H4 (cell line): ENCODE measurements at regions not wholly inside any gene's neighbourhood (a gene's known extent, or its start where the extent isn't known, plus 50 kb on each side); places are given as distances from the start of the nearest gene placed in this dataset.
A peak's percentile ranks its signal among the peaks of the same experiment; 100 is the strongest.

Source experiments
- DNase-seq: peaks from one replicate; pipeline ENCODE4 v3.0.0-alpha.2; 2015; ENCODE audit warnings: low spot score

DNA sequence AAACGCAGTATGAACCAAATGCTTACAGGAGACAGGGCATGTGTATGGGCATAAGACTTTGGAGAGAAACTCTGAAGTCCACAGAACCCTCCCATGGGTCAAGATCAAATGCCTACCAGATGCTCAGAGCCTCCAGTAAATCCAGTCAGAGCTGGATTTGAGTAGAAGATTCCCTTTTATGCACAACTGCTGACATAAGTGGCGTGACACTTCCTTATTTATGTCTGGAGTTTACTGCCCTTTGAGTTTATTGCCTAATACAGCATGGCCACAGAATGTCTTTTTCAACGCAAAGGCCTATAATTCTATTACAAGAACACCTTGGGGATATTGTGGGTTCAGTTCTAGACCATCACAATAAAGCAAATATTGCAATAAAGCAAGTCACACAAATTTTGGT, 220.0 kb upstream of the FOXQ1 start:
- peak; percentile 40 for DNase-seq

DNA sequence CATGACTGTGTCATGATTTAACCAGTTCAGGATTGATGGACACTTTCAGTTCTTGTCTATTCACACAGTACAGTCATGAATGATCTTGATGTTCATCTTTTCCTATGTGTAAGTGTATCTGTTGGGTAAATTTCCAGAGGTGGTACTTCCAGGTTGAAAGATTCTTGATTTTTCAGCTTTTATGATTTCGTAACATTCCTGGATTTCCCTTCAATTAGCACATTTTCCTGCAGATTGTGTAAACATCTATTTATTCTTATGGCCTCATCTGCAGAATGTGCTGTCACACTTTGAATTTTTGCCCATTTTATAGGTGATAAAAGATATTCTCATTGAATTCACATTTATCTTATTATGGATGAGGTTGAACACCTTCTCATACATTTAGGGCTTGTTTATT, 222.0 kb upstream of the FOXQ1 start:
- no peak for DNase-seq

- DNase-seq, result no peak
Measured at GRCh38 chr6:1088492-1089001, 223.4 kb upstream of the FOXQ1 start.

GRCh38 chr6:1087154-1087843, 224.6 kb upstream of the FOXQ1 start:
- no peak for DNase-seq

GRCh38 chr6:1086446-1087153, 225.3 kb upstream of the FOXQ1 start:
- DNase-seq, result no peak

DNA sequence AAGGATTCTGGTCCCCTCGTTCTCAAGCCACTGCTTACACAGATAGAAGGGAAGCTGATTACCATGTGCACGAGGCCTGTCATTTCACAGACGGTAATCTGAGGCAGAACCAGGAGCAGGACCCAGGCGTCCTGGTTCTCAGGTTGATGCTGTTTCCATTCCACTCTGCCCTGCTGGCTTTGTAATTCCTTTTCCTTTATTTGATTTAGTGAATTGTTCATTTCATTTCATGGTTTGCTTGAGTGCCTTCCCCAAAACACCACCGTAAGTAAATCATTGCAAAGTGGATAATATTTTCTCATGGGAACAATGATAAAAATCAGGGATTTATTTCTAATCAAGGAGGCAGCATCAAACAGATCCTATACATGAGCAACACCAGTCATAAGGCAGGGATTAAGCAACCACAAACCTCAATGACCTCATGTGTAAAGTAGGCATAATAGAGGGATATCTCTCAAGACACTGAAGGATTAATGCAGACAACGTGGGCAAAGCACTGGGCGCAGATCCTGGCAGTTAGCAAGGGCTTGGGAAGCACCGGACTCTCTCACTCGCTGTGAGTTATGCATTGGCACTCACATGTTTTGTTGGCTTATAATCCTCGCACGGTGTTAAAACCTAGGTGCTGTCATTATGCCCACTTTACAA, 229.5 kb upstream of the FOXQ1 start:
- peak; percentile 91 for DNase-seq

- DNase-seq, result peak; percentile 53
Measured at GRCh38 chr6:1081551-1082284, 230.2 kb upstream of the FOXQ1 start.

DNA sequence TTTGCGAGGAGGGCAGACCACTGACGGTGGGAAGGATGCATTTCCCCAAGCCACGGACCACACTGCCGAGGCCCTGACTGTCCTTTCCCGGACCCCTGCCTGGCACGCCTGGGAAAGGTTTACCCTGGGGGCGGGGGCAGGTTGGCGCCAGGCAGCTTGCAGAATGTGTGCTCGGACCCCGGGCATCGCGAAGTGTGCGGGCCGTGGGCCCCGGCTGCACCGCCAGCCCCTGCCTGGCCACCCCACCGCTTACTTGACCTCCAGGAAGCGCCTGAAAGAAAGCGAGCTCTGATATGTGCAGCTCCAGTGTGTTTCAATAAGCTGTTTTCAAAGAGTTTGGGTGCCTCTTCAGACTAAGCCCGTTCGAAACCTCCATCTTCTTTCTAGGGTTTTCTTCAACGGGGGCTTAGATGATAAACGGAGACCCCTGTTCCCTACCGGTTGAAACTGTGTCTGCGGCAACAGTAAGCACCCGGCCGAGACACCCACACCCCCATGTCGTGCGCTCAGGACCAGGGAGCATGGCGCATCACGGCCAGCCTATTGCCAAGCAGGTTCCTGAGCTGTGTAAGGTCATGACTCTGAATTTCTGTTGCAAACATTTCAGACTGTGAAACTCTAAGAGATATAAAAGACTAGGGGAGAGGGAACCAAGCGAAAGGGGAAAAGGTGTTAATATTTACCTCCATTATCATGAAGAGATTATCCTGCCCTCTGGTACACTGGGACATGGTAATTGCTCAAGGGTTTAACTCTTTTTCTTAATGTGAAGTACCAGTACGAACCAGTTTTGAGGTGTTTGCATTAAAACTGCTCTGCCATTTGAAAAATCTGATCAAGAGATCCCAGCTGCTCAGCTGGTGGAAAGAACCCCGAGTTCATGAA, 231.2 kb upstream of the FOXQ1 start:
- no peak for DNase-seq

GRCh38 chr6:1079525-1079924, 232.4 kb upstream of the FOXQ1 start:
- no peak for DNase-seq

DNA sequence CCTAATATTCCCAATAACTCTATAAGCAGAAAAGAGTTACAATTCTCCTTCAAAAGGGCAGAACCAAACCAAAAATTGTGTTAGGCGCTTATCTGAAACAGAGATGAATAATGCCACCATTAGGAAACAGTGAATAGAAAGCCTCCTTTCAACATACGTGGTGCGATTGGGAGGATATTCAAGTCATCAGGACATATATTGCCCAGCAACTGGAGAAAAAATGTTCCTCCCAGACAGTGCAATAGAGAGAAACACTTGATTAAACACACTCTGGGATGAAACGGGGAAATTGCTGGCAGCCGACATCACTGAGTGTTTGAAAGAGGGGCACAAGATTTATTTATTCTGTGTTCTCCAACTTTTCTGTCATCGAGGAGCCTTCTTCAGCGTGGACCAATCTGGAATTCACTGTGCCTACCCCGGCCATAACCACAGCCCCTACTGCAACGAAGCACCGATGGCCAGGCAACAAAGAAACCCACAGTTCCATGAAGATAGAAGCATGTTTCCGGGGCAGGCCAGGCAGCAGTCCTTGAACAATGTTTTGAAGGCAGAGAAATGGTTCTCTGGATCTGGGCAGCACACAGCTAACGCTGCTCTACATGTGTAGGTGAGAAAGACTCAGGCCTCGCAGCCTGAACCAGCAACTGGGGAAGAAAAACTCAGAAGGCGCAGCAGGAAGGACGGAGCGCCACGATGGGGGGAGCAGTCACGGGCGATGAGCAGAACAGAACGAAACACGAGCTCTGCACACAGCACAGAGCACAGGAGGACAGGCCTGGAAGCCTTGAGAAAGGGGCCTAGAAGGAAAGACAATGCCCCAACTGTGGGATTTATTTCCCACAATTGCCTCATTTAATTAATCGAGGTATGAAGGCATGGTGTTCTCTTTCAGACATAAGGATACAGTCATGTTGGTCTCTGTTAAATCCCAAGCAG, 234.2 kb upstream of the FOXQ1 start:
- DNase-seq, result no peak

DNA sequence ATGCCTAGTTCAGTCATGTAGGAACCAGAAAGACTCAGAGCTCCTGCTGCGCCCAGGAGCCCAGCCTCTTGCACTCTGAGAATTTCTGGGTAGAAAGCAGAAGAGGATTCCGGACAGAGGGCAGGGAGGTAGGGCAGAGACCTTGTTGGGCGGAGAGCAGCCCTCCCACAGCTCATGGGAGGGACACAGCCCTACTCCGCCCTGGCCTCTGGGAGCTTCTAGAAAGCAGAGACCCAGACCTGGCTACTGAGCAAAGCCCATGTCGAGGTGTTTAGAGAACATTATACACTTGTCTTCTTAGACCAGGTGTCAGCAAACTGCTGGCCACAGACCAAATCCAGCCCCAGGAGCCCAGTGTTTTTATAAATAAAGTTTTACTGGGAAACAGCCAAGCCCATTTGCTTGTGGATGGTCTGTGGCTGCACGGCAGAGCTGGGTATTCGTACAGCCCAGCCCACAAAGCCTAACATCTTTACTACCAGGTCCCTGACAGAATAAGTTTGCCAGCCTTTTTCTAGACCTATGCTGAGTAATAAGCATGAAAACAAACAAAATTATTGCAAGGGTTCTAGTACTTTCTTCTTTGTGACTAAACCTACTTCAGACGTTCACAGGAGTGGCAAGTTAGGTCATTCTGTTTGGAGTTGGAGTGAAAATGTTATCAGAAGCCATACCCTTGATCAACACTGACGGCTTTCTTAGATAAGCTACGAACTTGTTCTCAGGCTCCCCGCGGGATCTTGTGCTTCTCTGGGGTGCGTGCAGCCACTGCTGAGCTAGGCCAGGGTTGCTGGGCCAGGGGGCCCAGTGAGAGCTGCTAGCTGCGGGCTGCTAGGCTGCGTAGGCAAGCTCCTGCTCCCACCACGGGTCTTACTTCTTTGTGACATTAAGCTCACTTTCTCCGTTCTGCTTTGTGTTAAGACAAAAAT, 235.1 kb upstream of the FOXQ1 start:
- no peak for DNase-seq

DNA sequence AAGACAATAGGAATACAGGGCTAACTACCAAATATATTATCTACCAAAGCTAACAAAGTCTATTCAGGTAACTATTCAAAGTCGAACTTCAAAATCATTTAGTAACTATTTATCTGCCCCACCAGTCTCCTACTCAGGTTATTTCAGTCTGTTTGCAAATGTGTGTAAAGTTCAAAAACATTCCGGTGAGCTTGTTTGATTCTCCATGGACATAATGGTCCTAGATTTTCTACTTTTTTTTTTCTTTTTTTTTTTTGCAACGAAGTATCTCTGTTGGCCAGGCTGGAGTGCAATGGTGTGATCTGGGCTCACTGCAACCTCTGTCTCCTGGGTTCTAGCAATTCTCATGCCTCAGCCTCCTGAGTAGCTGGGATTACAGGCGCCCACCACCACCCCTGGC, 236.0 kb upstream of the FOXQ1 start:
- DNase-seq, result no peak

GRCh38 chr6:1075444-1075843, 236.5 kb upstream of the FOXQ1 start:
- peak; percentile 77 for DNase-seq

- DNase-seq, result peak; percentile 80
Measured at GRCh38 chr6:1070085-1070521, 241.8 kb upstream of the FOXQ1 start.

GRCh38 chr6:1068905-1069304, 243.0 kb upstream of the FOXQ1 start:
- no peak for DNase-seq

DNA sequence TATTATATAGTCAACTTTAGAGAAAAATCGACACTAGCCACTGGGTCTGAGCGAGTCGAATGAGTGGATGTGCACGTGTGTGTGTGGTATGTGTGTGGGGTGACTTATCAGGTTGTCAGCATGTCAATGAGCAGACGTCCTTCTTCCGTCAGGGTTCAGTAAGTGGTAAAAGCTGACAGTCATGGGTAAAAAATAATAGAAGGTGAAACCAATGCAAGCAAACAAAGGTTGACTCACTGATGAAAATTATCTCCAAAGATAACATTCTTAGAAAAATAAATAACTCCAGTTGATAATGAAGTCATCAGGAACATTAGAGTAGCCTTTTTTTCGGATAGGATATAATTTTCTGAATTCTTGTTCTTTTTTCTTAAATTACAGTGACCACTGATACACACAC, 243.8 kb upstream of the FOXQ1 start:
- DNase-seq, result no peak

DNA sequence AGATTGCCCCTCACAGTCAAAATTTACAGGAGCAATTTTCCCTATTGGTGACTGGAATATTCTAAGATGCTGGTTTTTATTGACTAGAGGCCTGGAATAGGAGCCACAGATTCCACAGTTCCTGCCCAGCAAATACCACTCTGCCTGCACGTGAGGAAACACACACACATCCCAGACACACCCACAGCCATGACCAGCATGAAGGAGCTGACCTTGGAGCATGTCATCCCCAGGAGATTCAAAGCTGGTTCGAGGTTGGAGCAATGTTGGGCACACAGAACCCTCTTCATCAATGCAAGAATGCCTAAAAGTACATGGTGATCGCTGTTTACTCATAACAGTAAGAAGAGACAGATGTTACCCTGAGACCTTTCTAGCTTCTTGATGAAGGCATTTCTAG, 244.6 kb upstream of the FOXQ1 start:
- no peak for DNase-seq

DNA sequence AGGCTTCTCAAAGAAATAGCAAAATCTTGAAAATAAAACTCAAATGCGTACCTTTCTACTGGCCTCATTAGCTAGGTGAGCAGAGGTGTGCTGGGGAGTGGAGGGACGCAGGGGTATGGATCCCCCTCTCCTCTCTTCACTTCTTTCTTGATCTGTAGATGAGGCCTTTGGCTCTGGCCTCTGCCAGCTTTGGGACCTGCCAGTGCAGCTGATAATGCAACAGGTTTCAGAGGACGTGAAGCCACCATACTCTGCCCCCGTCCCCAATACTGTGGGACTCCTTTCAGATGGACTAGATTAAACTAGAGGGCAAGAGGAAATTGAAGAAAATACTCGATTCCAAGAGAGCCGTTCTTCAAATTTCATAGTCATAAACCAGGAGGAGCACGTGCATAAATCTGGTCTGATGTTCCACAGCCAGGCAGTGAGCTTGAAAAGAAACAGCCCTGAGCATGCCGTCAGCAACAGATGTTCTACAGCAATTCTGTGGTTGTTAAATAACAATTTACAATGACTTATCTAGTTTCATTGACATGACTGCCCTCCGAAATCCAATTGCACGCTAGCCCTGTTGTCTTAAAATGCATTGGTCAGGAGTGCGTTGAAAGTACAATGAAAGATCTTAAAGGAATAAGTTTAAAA, 245.3 kb upstream of the FOXQ1 start:
- DNase-seq, result no peak
